ENCODE measurements at regions not wholly inside any gene's neighbourhood (a gene's known extent, or its start where the extent isn't known, plus 50 kb on each side); places are given as distances from the start of the nearest gene placed in this dataset.
A peak's percentile ranks its signal among the peaks of the same experiment; 100 is the strongest.

GRCh38 chr20:5397393-5397792, 80.6 kb upstream of the PROKR2 start:
- Mint-ChIP-seq H3K4me3 (no peak overlapping the region), H3K36me3 (no peaks in the 10 kb centered on the region), H3K27ac (no peak overlapping the region), H3K4me1 (no peaks in the 10 kb centered on the region), H3K9me3 (no peaks in the 10 kb centered on the region), H3K27me3 (ENCODE audit: insufficient read depth, low read depth) (peaks cover 8% of the 10 kb centered on the region)
- no peaks in the 10 kb centered on the region for H3K36me3 ChIP-seq
- H3K4me1 ChIP-seq = peaks cover 9% of the 10 kb centered on the region
- H3K79me2 ChIP-seq (ENCODE audit: low read depth) = no peaks in the 10 kb centered on the region
- H3K27ac ChIP-seq = no peak overlapping the region
- peaks cover 12% of the 10 kb centered on the region for H3F3A ChIP-seq (ENCODE audit: low read depth)
- no peaks in the 10 kb centered on the region for H3K9me3 ChIP-seq (ENCODE audit: low read depth)
- TF ChIP-seq, protein P1, sequence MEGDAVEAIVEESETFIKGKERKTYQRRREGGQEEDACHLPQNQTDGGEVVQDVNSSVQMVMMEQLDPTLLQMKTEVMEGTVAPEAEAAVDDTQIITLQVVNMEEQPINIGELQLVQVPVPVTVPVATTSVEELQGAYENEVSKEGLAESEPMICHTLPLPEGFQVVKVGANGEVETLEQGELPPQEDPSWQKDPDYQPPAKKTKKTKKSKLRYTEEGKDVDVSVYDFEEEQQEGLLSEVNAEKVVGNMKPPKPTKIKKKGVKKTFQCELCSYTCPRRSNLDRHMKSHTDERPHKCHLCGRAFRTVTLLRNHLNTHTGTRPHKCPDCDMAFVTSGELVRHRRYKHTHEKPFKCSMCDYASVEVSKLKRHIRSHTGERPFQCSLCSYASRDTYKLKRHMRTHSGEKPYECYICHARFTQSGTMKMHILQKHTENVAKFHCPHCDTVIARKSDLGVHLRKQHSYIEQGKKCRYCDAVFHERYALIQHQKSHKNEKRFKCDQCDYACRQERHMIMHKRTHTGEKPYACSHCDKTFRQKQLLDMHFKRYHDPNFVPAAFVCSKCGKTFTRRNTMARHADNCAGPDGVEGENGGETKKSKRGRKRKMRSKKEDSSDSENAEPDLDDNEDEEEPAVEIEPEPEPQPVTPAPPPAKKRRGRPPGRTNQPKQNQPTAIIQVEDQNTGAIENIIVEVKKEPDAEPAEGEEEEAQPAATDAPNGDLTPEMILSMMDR (IDR thresholded peaks at IDR 0.05) = no peak
- TF ChIP-seq EZH2phosphoT487 (IDR thresholded peaks at IDR 0.05) (no peak), EZH2 (IDR thresholded peaks at IDR 0.05) (no peak)
- H3K9ac ChIP-seq = no peak overlapping the region
- no peak overlapping the region for H2AFZ ChIP-seq (replicated peaks)
- H3K27me3 ChIP-seq = no peaks in the 10 kb centered on the region
- H3K4me2 ChIP-seq = no peak overlapping the region
- no peak overlapping the region for H3K4me3 ChIP-seq
- DNase-seq (ENCODE audit: low spot score) = no peak
- peaks cover 12% of the 10 kb centered on the region for H4K20me1 ChIP-seq (ENCODE audit: low read depth)

DNA sequence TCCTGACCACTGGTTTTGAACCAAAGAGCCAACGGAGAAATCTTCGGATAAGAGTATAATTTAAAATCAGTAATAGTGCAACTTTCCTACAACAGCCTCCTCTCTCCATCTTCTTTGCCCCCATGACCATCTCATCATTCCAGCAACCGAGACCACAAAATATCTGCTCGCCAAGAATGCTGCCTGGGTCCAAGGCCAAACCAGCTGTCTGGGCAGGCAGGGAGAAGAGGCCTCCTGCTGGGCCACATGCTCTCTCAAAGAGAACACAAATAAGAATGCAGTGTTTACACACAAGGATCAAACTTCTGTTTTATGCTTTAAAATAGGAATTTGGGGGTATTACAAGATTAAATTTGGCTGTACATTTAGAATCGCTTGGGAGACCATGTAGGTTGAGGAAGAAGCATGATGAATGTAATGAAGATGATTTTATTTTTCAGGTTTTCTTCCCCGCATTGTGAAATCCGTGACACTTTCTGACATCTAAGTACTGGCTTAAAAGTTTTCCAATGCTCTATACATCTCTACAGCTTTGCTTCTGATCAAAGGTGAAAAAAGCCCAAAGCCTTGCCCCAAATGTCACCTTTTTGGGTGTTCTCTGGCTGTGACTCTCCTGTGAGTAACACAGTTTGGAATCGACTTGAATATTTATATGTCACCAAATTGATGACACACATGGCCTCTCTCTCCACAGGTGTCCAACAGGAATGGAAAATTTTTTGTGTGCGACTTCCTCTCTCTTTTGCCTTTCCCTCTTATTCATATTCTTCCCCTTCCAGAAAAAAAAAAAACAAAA, 79.4 kb upstream of the PROKR2 start:
- no peak overlapping the region for H3K9ac ChIP-seq
- no peak overlapping the region for H3K4me3 ChIP-seq
- H3K27ac Mint-ChIP-seq = no peak overlapping the region
- H3K4me2 ChIP-seq = no peak overlapping the region
- H3K27me3 ChIP-seq = no peaks in the 10 kb centered on the region
- H3K9me3 ChIP-seq (ENCODE audit: low read depth) = no peaks in the 10 kb centered on the region
- DNase-seq (ENCODE audit: low spot score) = no peak
- H3K36me3 Mint-ChIP-seq = no peaks in the 10 kb centered on the region
- H3K4me1 Mint-ChIP-seq = no peaks in the 10 kb centered on the region
- H3K27ac ChIP-seq = no peak overlapping the region
- peaks cover 12% of the 10 kb centered on the region for H4K20me1 ChIP-seq (ENCODE audit: low read depth)
- H3F3A ChIP-seq (ENCODE audit: low read depth) = peaks cover 18% of the 10 kb centered on the region
- no peaks in the 10 kb centered on the region for H3K36me3 ChIP-seq
- TF ChIP-seq, protein P1 (IDR thresholded peaks at IDR 0.05) = no peak
- TF ChIP-seq EZH2phosphoT487 (IDR thresholded peaks at IDR 0.05) (no peak), EZH2 (IDR thresholded peaks at IDR 0.05) (no peak)
- peaks cover 17% of the 10 kb centered on the region for H3K4me1 ChIP-seq
- H3K4me3 Mint-ChIP-seq = no peak overlapping the region
- no peaks in the 10 kb centered on the region for H3K79me2 ChIP-seq (ENCODE audit: low read depth)
- no peak overlapping the region for H2AFZ ChIP-seq (replicated peaks)
- no peaks in the 10 kb centered on the region for H3K9me3 Mint-ChIP-seq
- peaks cover 8% of the 10 kb centered on the region for H3K27me3 Mint-ChIP-seq (ENCODE audit: insufficient read depth, low read depth)

GRCh38 chr20:5393218-5393870, 76.6 kb upstream of the PROKR2 start:
- Histone ChIP-seq H3K9me3 (ENCODE audit: low read depth) (no peaks in the 10 kb centered on the region), H3K4me3 (no peak overlapping the region), H2AFZ (replicated peaks) (no peak overlapping the region), H3K27me3 (no peaks in the 10 kb centered on the region), H3K36me3 (no peaks in the 10 kb centered on the region), H3K4me1 (peaks cover 17% of the 10 kb centered on the region), H3F3A (ENCODE audit: low read depth) (peaks cover 18% of the 10 kb centered on the region), H3K79me2 (ENCODE audit: low read depth) (no peaks in the 10 kb centered on the region), H3K9ac (no peak overlapping the region), H3K4me2 (peak overlapping the region; percentile 29), H4K20me1 (ENCODE audit: low read depth) (peaks cover 12% of the 10 kb centered on the region), H3K27ac (peak overlapping the region; percentile 48)
- TF ChIP-seq EZH2phosphoT487 (IDR thresholded peaks at IDR 0.05) (no peak), EZH2 (IDR thresholded peaks at IDR 0.05) (no peak)
- TF ChIP-seq, protein P1 (IDR thresholded peaks at IDR 0.05) = no peak
- DNase-seq (ENCODE audit: low spot score) = peak; percentile 68
- Mint-ChIP-seq H3K4me1 (no peaks in the 10 kb centered on the region), H3K27me3 (ENCODE audit: insufficient read depth, low read depth) (peaks cover 8% of the 10 kb centered on the region), H3K9me3 (no peaks in the 10 kb centered on the region), H3K4me3 (no peak overlapping the region), H3K36me3 (no peaks in the 10 kb centered on the region), H3K27ac (no peak overlapping the region)

Measured in neural progenitor cell (in vitro differentiated cells).